Urothelium cell line (cell line): ENCODE measurements at regions not wholly inside any gene's neighbourhood (a gene's known extent, or its start where the extent isn't known, plus 50 kb on each side); places are given as distances from the start of the nearest gene placed in this dataset.

Experiments used
- DNase-seq: peaks from one replicate; pipeline ENCODE4 v3.0.0; 2011; ENCODE audit warnings: low spot score, mixed read lengths
- FAIRE-seq: peaks from 2 replicates; lab custom pipeline; 2011; peaks lifted over from hg19 to GRCh38; lab: Jason Lieb, UNC

DNA sequence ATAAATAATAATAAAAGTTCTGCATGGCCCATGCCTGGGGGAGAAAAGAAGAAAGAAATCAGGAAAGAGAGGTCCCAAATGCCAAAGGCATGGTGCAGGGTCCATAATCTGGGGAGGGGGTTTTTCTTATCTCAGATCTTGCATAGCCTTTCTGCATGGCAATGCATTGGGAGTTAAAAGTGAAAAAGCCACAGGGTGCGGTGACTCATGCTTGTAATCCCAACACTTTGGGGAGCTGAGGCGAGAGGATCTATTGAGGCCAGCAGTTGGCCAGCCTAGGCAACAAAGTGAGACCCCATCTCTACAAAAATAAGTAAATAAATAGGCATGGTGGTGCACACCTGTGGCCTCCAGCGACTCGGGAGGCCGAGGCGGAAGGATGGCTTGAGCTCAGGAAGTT, 76.8 kb upstream of the GATA2 start:
- DNase-seq (no peak), FAIRE-seq (no peak)

DNA sequence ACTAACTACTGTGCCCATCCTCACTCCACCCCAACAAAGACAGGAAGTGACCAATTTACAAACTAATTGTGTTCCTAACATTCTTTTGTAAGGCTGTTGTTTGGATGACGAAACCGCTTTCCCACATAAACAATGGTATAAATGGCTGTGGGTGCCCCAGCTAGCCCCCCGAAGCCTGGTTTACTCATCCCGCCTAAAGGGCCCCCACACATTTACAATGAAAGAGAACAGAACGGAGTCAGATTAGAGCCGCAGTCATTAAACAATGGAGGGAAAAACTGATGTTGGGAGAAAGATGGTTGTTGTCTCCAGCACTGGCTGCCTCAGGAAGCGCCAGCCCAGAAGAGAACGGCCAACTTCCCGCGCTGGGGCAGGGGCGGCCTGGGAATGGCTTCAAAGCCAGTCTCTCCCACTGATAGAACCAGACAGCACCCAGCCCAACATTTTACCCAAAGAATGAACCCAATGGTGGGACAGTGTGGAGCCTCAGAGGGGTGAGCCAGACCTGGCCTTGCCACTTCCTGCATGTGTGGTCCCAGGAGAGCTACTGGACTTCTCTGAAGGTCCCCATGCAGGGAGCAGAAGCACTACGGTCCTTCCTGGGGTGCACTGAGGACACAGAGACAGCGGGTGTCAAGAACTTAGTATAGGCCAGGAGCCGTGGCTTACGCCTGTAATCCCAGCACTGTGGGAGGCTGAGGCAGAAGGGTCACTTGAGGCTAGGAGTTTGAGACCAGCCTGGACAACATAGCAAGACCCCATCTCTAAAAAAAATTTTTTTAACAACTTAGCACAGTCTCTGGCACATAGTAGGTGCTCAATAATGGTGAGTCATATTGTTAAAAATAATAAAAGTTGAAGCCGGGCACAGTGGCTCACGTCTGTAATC, 75.8 kb upstream of the GATA2 start:
- no peak for DNase-seq
- no peak for FAIRE-seq

- DNase-seq (no peak), FAIRE-seq (no peak)
Observed at GRCh38 chr3:128567705-128568356, 74.8 kb upstream of the GATA2 start.

DNA sequence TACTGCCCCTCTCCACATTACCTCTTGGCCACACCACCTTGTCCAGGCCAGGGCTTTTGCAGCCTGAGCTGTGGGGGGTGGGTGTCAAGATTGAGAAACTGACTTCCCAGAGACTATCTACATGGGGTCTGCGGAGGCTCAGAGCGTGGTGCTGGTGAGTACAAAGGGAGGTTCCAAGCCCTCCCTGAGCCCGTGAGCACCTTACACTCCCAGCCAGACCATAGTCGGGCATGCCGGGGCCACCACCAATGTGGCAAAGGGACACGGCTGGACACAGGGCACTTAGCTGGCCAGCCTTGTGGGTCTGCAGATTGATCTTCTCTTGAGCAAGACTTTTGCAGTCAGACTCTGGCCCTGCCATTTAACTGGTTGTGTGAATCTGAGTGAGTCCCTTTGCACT, 74.1 kb upstream of the GATA2 start:
- FAIRE-seq (no peak), DNase-seq (no peak)

GRCh38 chr3:128563439-128563838, 70.4 kb upstream of the GATA2 start:
- DNase-seq, result no peak
- no peak for FAIRE-seq

DNA sequence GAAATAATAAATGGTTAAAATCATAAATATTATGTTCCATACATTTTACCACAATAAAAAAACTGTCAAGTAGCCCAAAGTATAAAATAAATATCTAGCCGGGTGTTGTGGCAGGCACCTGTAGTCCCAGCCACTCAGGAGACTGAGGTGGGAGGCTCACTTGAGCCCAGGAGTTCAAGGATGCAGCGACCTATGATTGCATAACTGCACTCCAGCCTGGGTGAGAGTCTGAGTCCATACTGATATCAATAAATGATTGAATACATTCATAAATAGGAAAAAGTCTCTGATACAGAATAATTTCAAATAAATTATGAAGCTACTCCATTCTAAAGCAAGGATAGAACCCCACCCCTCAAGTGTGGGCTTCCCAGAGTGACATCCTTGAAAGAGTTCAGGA, 68.5 kb upstream of the GATA2 start:
- FAIRE-seq (no peak), DNase-seq (no peak)

DNA sequence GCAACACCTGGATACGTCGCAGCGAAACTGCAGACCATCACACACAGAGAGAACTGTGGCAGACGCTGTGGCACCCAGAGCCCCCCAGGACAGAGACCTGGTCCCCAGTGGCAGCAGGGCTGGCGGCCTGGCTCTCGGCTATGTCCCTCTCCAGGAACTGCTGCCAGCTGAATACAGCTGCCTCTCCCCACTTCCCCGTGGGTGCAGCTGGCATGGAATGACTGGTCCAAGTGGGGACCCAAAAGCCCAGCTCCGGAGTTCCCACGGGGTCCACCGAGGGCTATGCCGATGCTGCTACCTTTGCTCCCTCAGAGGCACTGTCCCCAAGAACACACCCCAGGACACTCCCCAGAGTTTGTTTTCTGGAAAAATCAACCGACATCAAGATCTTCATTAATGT, 67.8 kb upstream of the GATA2 start:
- DNase-seq (no peak), FAIRE-seq (no peak)

DNA sequence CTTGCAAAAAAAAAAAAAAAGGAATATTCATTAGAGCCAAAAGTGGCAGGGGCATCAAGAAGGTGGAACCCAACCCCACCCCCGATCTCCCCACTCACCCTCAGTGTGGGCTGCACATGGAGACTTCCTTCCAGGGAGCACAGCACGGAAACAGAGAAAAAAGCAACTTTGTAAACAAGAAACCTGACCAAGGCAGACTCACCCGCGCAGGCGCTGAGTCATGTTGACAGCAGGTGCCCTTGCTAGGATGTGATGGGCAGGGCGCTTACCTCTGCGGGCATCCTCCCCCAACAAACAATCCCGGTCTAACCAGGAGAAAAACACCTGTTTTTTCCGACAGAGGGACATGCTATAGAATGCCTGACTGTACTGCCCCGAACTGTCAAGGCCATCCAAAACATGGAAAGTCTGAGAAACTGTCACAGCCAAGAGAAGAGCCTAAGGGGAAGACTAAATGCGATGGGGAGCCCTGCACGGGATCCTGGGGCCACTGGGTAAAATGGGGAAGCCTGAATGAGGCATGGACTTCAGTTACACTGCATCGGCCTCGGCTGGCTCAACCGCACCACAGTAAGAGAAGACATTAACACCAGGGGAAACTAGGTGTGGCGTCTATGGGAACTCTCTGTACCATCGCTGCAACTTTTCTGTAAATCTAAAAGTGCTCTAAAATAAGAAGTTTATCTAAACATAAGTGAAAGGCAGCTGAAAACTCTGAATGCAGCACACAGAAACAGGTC, 66.7 kb upstream of the GATA2 start:
- peak; percentile 57 for DNase-seq

GRCh38 chr3:128557531-128558280, 64.7 kb upstream of the GATA2 start:
- FAIRE-seq (no peak), DNase-seq (no peak)

More for the DNA sequence above, 66.7 kb upstream of the GATA2 start:
- FAIRE-seq, result no peak

GRCh38 chr3:128556907-128557306, 63.9 kb upstream of the GATA2 start:
- FAIRE-seq (no peak), DNase-seq (no peak)

DNA sequence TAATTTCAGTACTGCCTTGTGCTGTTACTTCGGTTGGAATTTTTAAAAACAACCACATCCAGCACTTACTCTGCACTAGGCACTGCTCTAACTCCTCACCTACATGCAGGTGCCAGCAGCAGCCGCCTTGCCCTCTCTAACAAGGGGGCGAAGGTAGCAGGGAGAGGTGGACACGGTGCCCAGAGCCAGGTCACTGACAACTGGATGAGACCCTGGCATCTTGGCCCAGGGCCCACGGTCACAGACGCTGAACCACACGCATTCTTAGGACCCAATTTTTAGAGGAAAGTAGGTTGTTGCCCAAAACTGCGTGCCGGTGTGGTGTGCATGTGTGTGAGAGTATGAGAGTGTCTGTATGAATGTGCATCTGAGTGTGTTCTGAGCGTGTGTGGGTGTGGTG, 63.4 kb upstream of the GATA2 start:
- no peak for DNase-seq
- FAIRE-seq, result no peak

GRCh38 chr3:128555841-128556240, 62.8 kb upstream of the GATA2 start:
- no peak for DNase-seq
- FAIRE-seq, result no peak

- FAIRE-seq (no peak), DNase-seq (no peak)
Observed at GRCh38 chr3:128555098-128555825, 62.3 kb upstream of the GATA2 start.

DNA sequence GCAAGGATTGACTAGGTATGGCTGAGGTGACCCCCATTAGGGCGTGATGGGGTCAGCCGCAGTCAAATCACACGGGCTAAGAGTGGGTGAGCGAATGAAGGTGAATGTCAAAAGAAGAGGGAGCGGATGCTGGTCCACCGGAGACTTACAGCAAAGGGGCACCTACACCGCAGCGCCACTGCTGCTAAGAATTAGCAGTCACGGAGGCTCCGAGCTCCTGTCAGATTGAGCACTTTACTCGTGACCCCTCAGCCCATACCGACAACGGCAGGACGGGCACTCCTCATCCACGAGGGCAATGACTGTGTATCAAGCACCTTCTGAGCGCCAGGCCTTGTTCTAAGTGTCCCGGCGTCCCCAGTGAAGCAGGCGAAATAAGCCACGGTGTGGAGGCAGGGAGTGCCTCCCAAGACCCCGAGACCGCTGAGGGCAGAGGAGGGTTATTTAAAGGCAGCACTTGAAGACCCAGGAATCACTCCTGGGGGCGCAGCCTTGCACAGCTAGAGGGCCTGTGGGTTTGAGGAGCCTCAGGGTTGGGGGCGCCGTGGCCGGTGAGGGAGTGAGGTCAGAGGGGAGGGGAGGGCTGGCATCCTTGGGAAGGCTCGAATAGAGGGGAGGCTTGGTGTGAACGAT, 61.6 kb upstream of the GATA2 start:
- FAIRE-seq, result no peak

DNA sequence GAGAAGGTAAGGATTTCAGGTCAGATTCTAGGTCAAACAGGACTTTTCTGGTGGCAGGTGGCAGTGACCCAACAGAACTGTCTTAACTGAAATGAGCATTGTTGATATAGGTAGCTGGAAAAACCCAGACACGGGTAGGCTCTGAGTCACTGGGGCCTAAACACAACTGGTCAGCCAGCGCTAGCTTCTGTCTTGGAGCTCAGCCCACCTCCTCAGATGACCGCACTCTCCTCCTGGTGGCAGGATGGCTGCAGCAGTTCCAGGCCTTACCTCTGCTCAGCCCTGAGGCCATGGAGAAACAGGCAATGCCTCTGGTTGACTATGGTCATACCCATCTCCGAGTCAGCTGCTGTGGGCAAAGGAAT, 61.1 kb upstream of the GATA2 start:
- DNase-seq, result no peak
- FAIRE-seq, result no peak

More for the DNA sequence above, 61.6 kb upstream of the GATA2 start:
- no peak for DNase-seq

DNA sequence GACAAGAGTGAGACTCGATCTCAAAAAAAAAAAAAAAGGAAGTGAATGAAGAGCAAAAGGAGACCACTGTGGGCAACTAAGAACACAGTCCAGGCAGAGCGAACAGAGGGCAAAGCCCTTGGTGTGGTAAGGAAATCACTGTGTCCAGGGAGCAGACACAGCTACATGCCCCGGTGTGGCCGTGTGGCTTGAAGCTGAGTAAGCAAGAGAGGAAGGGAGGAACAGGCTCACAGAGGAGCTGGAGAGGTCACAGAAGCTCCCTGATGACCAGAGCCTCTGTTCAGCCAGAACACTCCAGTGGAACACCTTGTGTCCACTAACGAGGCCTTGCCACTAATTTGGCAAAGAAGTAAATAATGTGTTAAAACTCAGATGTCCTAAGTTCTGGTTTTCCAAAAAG, 60.6 kb upstream of the GATA2 start:
- no peak for DNase-seq
- FAIRE-seq, result no peak

DNA sequence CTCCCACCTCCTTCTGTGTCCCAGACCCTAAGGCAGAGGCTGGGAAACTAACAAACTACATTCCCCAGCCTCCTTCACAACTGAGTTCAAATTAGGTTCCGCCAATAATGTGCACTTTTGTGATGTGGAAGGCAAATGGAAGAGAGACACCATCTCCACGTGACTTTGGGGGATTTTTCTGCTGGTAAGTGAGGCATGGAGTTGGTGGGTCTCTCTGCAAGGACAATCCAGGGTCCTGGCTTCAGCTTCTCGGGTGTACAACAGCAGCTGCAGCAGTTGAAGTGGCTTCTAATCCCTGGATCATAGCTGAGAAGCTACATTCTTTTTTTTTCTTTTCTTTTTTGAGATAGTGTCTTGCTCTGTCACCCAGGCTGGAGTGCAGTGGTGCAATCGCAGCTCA, 58.9 kb upstream of the GATA2 start:
- FAIRE-seq (no peak), DNase-seq (no peak)

DNA sequence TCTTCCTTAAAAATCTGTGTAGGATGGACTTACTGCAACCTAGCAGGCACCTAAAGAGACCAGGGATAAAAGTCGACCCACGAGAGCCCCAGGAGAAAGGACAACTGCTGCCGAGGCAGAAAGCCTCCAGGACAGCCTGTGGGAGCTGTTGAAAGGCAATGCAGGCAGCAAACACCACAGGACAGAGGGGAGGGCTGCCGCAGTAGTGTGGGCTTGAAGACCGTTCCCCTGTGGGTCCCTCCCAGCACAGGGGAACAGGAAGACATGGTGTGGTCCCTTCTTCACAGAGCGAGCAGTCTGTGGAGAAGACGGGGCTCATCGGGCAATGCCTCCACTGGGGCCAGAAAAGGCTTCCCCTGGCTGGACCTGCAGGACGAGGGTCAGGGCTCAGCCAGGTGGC, 58.5 kb upstream of the GATA2 start:
- FAIRE-seq (no peak), DNase-seq (no peak)

GRCh38 chr3:128550471-128551126, 57.6 kb upstream of the GATA2 start:
- DNase-seq (no peak), FAIRE-seq (no peak)

GRCh38 chr3:128550113-128550440, 57.1 kb upstream of the GATA2 start:
- DNase-seq, result no peak
- FAIRE-seq, result no peak
